ENCODE measurements at regions not wholly inside any gene's neighbourhood (a gene's known extent, or its start where the extent isn't known, plus 50 kb on each side); places are given as distances from the start of the nearest gene placed in this dataset.

- no peak for FAIRE-seq
Observed at GRCh38 chr2:15701991-15702390, 110.3 kb downstream of the DDX1 start.

GRCh38 chr2:15702452-15702851 lies 110.8 kb downstream of the DDX1 start:
- FAIRE-seq, result no peak

GRCh38 chr2:15703365-15703869 lies 111.7 kb downstream of the DDX1 start:
- FAIRE-seq, result no peak

GRCh38 chr2:15704086-15704787 lies 112.6 kb downstream of the DDX1 start:
- FAIRE-seq, result no peak

- no peak for FAIRE-seq
Observed at GRCh38 chr2:15704788-15705115, 113.1 kb downstream of the DDX1 start.

- no peak for FAIRE-seq
Observed at GRCh38 chr2:15705310-15705709, 113.6 kb downstream of the DDX1 start.

GRCh38 chr2:15705839-15706386 lies 114.2 kb downstream of the DDX1 start:
- FAIRE-seq, result no peak

- no peak for FAIRE-seq
Observed at GRCh38 chr2:15706424-15706823, 114.8 kb downstream of the DDX1 start.

GRCh38 chr2:15706986-15707632 lies 115.4 kb downstream of the DDX1 start:
- FAIRE-seq, result no peak

GRCh38 chr2:15708161-15708560 lies 116.5 kb downstream of the DDX1 start:
- no peak for FAIRE-seq

GRCh38 chr2:15708865-15709820 lies 117.5 kb downstream of the DDX1 start:
- no peak for FAIRE-seq

GRCh38 chr2:15711126-15711860 lies 119.6 kb downstream of the DDX1 start:
- no peak for FAIRE-seq

GRCh38 chr2:15712551-15713342 lies 121.1 kb downstream of the DDX1 start:
- FAIRE-seq, result no peak

- FAIRE-seq, result no peak
Observed at GRCh38 chr2:15713475-15713874, 121.8 kb downstream of the DDX1 start.

GRCh38 chr2:15714002-15714401 lies 122.3 kb downstream of the DDX1 start:
- no peak for FAIRE-seq

- FAIRE-seq, result no peak
Observed at GRCh38 chr2:15714609-15715008, 122.9 kb downstream of the DDX1 start.

GRCh38 chr2:15715596-15715995 lies 123.9 kb downstream of the DDX1 start:
- FAIRE-seq, result no peak

GRCh38 chr2:15718103-15718943 lies 126.7 kb downstream of the DDX1 start:
- no peak for FAIRE-seq

GRCh38 chr2:15718944-15719323 lies 127.3 kb downstream of the DDX1 start:
- FAIRE-seq, result no peak

- FAIRE-seq, result no peak
Observed at GRCh38 chr2:15719566-15720313, 128.1 kb downstream of the DDX1 start.
